ENCODE measurements at regions not wholly inside any gene's neighbourhood (a gene's known extent, or its start where the extent isn't known, plus 50 kb on each side); places are given as distances from the start of the nearest gene placed in this dataset.
A peak's percentile ranks its signal among the peaks of the same experiment; 100 is the strongest.

GRCh38 chr1:234918961-234919761 is 209.5 kb downstream of the TOMM20 start:
- Mint-ChIP-seq H3K27me3 (ENCODE audit: unreplicated experiment) (no peaks in the 10 kb centered on the region), H3K4me3 (ENCODE audit: unreplicated experiment) (peak overlapping the region; percentile 44), H3K9me3 (ENCODE audit: unreplicated experiment) (no peaks in the 10 kb centered on the region), H3K4me1 (ENCODE audit: unreplicated experiment) (peaks cover 57% of the 10 kb centered on the region), H3K36me3 (ENCODE audit: unreplicated experiment) (no peaks in the 10 kb centered on the region), H3K27ac (ENCODE audit: unreplicated experiment) (peak overlapping the region; percentile 83)
- no peak for DNase-seq (ENCODE audit: extremely low spot score, unreplicated experiment)
- TF ChIP-seq CTCF (IDR thresholded peaks at IDR 0.05) = no peak

DNA sequence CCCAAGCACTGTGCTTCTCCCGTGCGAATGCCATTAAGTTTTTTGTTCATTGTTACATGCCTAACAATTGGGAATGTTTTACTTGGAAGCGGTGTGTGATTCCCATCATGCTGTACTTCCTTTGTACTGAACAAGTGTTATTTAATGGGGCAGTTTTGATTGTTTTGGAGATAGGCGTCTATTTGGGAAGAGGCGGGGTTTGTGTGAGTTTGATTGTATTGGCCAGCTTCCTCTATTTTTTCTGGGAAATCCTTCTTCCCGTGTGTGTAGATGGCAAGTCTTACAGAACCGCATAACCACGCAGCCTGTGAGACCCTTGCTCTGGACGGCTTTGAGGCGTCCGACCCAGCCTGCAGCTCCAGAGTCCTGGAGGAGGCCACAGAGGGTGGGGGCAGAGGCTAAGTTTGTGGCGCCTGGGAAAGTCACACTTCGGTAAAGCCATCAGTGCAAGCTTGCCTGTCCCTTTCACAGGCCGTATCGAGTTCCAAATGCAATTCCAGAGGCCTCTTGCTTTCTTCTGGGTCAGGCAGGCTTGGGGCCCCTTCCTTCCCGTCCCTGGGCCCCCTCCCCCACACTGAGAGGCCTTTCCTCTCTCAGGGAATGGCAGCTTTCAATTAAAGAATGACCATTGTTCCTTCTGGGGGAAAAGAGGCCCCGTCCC is 210.3 kb downstream of the TOMM20 start:
- Mint-ChIP-seq H3K27ac (ENCODE audit: unreplicated experiment) (peak overlapping the region; percentile 83), H3K9me3 (ENCODE audit: unreplicated experiment) (no peaks in the 10 kb centered on the region), H3K4me3 (ENCODE audit: unreplicated experiment) (no peak overlapping the region), H3K36me3 (ENCODE audit: unreplicated experiment) (no peaks in the 10 kb centered on the region), H3K27me3 (ENCODE audit: unreplicated experiment) (no peaks in the 10 kb centered on the region), H3K4me1 (ENCODE audit: unreplicated experiment) (peaks cover 61% of the 10 kb centered on the region)
- no peak for TF ChIP-seq CTCF (IDR thresholded peaks at IDR 0.05)
- DNase-seq (ENCODE audit: extremely low spot score, unreplicated experiment) = no peak

DNA sequence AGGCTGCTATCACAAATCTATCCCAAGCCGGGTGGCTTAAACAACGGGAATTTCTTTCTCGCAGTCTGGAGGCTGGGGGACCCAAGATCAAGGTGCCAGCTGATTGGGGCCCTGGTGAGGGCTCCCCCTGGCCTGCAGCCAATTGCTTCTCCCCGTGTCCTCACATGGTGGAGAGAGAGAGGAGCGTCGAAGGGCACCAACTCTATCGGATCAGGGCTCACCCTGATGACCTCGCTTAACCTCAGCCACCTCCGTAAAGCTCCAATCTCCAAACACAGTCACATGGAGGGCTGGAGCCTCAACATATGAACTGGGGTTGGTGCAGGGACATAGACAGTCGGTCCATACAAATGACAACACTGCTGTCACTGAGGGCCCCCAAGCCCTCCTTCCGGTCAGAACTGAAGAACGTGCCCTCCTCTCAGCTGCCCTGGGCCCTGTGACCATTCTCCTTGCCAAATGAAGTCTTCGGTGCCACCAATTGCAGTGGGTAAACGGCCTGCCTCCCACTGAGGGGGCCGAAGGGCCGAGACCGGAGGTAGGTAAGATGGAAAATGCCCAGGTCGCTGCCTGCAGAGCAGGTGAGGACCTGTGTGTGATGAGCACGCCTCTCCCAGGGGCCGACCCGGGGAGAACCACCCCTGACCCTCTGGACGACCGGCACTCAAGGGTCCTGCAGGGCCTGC is 211.0 kb downstream of the TOMM20 start:
- Mint-ChIP-seq H3K27ac (ENCODE audit: unreplicated experiment) (peak overlapping the region; percentile 83), H3K9me3 (ENCODE audit: unreplicated experiment) (no peaks in the 10 kb centered on the region), H3K36me3 (ENCODE audit: unreplicated experiment) (no peaks in the 10 kb centered on the region), H3K4me1 (ENCODE audit: unreplicated experiment) (peaks cover 68% of the 10 kb centered on the region), H3K4me3 (ENCODE audit: unreplicated experiment) (no peak overlapping the region), H3K27me3 (ENCODE audit: unreplicated experiment) (no peaks in the 10 kb centered on the region)
- no peak for DNase-seq (ENCODE audit: extremely low spot score, unreplicated experiment)
- TF ChIP-seq CTCF (IDR thresholded peaks at IDR 0.05) = no peak

GRCh38 chr1:234916840-234917239 is 211.8 kb downstream of the TOMM20 start:
- no peaks in the 10 kb centered on the region for H3K36me3 Mint-ChIP-seq (ENCODE audit: unreplicated experiment)

More at GRCh38 chr1:234916840-234917239, 211.8 kb downstream of the TOMM20 start:
- Mint-ChIP-seq H3K27ac (ENCODE audit: unreplicated experiment) (no peak overlapping the region), H3K4me1 (ENCODE audit: unreplicated experiment) (peaks cover 67% of the 10 kb centered on the region), H3K27me3 (ENCODE audit: unreplicated experiment) (no peaks in the 10 kb centered on the region), H3K9me3 (ENCODE audit: unreplicated experiment) (no peaks in the 10 kb centered on the region), H3K4me3 (ENCODE audit: unreplicated experiment) (no peak overlapping the region)
- no peak for DNase-seq (ENCODE audit: extremely low spot score, unreplicated experiment)
- TF ChIP-seq CTCF (IDR thresholded peaks at IDR 0.05) = no peak

Measured in osteocyte (in vitro differentiated cells).